KMS-11 (cell line): ENCODE measurements at regions not wholly inside any gene's neighbourhood (a gene's known extent, or its start where the extent isn't known, plus 50 kb on each side); places are given as distances from the start of the nearest gene placed in this dataset.

Experiments used
- H2AFZ ChIP-seq: fragments of 200-600 bp; sonication (generic); 2 replicates; pipeline ENCODE4 v1.6.1; 2016; ENCODE audit warnings: antibody characterized with exemption, mixed run types, low read depth
- H3K27ac ChIP-seq: fragments of 200-600 bp; sonication (generic); 2 replicates; pipeline ENCODE4 v1.6.1; 2016; ENCODE audit warnings: mild to moderate bottlenecking, mixed run types
- H3K27me3 ChIP-seq: fragments of 200-600 bp; sonication (generic); 2 replicates; pipeline ENCODE4 v1.6.1; 2017; ENCODE audit warnings: mild to moderate bottlenecking, low read depth, mixed run types, moderate library complexity; ENCODE audit not compliant: insufficient read depth
- H3K36me3 ChIP-seq: fragments of 200-600 bp; sonication (generic); 2 replicates; pipeline ENCODE4 v1.6.1; 2017; ENCODE audit warnings: mild to moderate bottlenecking, mixed run types; ENCODE audit not compliant: insufficient read depth
- H3K4me1 ChIP-seq: fragments of 200-600 bp; sonication (generic); 2 replicates; pipeline ENCODE4 v1.6.1; 2016; ENCODE audit warnings: mild to moderate bottlenecking, low read depth, mixed run types; ENCODE audit not compliant: poor library complexity, severe bottlenecking
- H3K4me2 ChIP-seq: fragments of 200-600 bp; sonication (generic); 2 replicates; pipeline ENCODE4 v1.7.0; 2016; ENCODE audit warnings: mild to moderate bottlenecking, mixed run types
- H3K4me3 ChIP-seq: fragments of 200-600 bp; sonication (generic); IDR thresholded peaks from 2 replicates; pipeline ENCODE4 v1.6.1; 2017; ENCODE audit warnings: low read depth, low read length, mixed read lengths; ENCODE audit not compliant: insufficient read depth
- H3K79me2 ChIP-seq: fragments of 200-600 bp; sonication (generic); 2 replicates; pipeline ENCODE4 v1.6.1; 2016; ENCODE audit warnings: low read depth, mixed run types; ENCODE audit not compliant: insufficient read depth
- H3K9ac ChIP-seq: fragments of 200-600 bp; sonication (generic); 2 replicates; pipeline ENCODE4 v1.6.1; 2016; ENCODE audit warnings: mild to moderate bottlenecking, mixed run types
- H4K20me1 ChIP-seq: fragments of 200-600 bp; sonication (generic); 2 replicates; pipeline ENCODE4 v1.6.1; 2016; ENCODE audit warnings: mild to moderate bottlenecking, mixed run types; ENCODE audit not compliant: insufficient read depth
- TF ChIP-seq, protein P1 (sequence below): fragments of 200-600 bp; sonication (generic); conservative IDR thresholded peaks from 2 replicates; pipeline ENCODE4 v1.6.1; 2017; ENCODE audit warnings: low read depth, mild to moderate bottlenecking, antibody characterized with exemption, low read length, moderate library complexity, mixed read lengths

DNA sequence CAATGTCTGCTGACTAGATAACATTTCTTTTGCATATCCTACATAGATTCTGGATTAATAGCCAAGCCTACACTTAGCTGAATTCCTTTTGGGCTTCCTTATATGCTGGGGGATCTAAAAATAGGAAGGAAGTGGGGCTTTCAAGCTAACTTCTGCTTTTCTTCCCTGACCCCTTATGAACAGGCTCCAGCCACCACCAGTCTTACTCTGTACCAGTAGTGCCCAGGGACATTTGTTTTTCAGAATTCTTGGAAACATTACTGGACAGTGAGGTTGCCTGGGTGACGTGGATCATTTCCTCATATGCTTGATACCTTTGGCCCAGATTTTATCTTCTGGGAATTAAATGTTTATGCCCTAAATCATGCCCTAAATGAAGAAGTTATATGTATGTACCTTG, 55.9 kb upstream of the SRRM4 start:
- TF ChIP-seq, protein P1, sequence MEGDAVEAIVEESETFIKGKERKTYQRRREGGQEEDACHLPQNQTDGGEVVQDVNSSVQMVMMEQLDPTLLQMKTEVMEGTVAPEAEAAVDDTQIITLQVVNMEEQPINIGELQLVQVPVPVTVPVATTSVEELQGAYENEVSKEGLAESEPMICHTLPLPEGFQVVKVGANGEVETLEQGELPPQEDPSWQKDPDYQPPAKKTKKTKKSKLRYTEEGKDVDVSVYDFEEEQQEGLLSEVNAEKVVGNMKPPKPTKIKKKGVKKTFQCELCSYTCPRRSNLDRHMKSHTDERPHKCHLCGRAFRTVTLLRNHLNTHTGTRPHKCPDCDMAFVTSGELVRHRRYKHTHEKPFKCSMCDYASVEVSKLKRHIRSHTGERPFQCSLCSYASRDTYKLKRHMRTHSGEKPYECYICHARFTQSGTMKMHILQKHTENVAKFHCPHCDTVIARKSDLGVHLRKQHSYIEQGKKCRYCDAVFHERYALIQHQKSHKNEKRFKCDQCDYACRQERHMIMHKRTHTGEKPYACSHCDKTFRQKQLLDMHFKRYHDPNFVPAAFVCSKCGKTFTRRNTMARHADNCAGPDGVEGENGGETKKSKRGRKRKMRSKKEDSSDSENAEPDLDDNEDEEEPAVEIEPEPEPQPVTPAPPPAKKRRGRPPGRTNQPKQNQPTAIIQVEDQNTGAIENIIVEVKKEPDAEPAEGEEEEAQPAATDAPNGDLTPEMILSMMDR: no peak
- Histone ChIP-seq H4K20me1 (no peaks in the 10 kb centered on the region), H3K79me2 (no peaks in the 10 kb centered on the region), H3K9ac (no peak overlapping the region), H3K27ac (no peak overlapping the region), H3K27me3 (no peaks in the 10 kb centered on the region), H3K4me2 (no peak overlapping the region), H3K4me3 (no peak overlapping the region), H3K36me3 (no peaks in the 10 kb centered on the region), H2AFZ (no peak overlapping the region), H3K4me1 (no peaks in the 10 kb centered on the region)

DNA sequence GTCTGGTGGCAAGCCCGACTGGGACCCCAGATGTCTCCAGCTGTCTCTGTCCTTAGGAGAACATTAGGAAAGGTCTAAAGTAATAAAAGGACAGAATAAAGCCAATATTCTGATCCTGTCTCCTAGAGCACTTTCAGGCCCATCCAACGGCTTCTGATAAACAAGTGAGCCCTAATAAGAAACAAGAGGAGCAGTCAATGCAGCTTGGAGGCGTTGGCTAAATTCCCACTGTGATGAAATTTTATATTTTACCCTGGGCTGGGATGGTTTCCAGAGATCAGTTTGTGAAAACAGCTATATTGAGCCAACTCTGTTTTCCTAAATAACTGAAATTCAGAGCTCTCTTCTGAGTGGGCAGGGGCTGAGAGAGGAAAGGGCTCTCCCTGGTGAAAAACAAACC, 55.5 kb upstream of the SRRM4 start:
- no peaks in the 10 kb centered on the region for H3K36me3 ChIP-seq
- H3K79me2 ChIP-seq: no peaks in the 10 kb centered on the region
- no peak overlapping the region for H3K27ac ChIP-seq
- no peaks in the 10 kb centered on the region for H4K20me1 ChIP-seq
- no peaks in the 10 kb centered on the region for H3K4me1 ChIP-seq
- H3K4me2 ChIP-seq: no peak overlapping the region
- TF ChIP-seq, protein P1: no peak
- no peak overlapping the region for H2AFZ ChIP-seq
- H3K27me3 ChIP-seq: no peaks in the 10 kb centered on the region
- H3K4me3 ChIP-seq: no peak overlapping the region
- H3K9ac ChIP-seq: no peak overlapping the region
